ENCODE measurements at regions not wholly inside any gene's neighbourhood (a gene's known extent, or its start where the extent isn't known, plus 50 kb on each side); places are given as distances from the start of the nearest gene placed in this dataset.
"Not testable (repeated sequence)": the region's sequence is repeated elsewhere in the genome, so short reads cannot be mapped to it uniquely, and the experiment has no call there.

DNA sequence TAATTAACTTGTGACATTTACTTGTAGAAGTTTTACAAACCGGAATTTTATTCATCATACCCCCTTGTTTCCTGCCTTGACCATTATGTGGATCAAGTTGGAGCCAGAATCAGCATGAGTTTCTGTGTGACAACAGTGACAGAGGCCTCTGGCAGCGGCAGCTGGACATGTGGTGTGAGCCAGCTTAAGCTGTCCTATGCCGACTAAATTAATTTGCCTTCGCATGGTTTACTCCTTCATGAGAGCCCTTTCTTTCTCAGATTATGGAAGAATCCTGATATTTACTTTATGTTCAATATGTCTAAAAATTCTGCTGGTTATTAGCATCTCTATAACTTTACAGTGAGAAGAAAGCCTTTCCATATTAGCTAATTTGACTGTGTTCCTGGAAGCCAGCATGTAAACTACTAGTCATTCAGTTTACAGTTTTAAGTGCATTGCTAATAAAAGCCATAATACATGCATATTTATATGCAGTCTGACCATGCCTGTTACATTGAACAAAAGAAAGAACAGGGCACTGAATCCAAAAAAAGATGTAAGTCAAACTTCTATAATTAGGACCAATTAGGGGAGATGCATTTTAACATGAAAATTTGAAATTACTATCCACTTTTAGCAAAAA lies 495.8 kb upstream of the ACVR2A start:
- DNase-seq = peak; percentile 49 to 75

DNA sequence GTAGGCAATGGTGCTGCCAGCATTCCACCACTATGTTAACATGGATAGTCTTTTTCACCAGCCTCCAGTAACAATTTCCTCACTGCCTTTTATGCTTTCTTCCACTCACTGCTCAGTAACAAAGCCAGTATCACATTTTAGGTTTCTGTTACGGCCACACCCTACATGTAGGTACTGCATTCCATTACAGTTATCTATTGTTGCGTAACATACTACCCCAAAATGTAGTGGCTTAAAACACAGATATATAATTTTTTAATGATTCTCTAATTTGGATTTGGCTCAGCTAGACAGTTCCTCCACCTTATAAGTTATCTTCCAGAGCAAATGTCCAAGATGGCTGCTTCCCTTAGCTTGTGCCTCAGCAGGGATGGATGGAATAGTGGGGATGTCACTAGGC lies 498.7 kb upstream of the ACVR2A start:
- no peak for DNase-seq

DNA sequence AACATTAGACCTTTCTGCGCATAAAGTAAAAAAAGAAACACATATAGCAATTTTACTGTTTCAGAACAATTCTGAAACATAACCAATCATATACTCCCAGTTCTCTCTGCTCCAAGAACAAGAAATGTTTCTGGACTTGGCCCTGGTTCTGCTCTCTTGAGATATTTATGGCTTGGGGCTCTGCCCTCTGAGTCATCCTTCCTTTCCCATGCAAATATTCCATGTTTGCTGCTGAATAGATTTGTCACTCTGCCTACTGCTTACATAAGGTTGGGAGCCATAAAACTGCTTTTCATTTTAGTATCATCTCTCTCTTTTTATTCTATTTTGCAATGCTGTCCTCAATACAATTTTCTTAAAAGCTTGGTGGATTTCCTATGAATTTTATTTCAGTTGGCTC lies 499.6 kb upstream of the ACVR2A start:
- no peak for DNase-seq

DNA sequence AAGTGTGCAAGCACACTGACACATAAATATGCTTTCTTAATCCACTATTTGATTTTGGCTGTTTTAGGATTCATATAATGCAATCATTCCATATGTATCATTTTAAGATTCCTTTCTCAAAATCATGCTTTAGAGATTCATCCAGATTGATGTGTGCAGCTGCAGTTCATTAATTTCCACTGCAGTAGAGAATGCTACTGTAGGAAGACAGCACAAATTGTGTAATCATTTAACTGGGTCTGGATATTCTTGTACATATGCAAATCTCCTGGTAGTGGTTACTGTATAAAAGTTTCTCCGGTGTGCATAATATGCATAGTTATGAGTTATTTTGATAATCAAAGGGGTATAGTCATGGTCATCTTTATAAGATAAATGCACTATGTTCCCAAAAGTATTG lies 502.5 kb upstream of the ACVR2A start:
- DNase-seq = no peak

DNA sequence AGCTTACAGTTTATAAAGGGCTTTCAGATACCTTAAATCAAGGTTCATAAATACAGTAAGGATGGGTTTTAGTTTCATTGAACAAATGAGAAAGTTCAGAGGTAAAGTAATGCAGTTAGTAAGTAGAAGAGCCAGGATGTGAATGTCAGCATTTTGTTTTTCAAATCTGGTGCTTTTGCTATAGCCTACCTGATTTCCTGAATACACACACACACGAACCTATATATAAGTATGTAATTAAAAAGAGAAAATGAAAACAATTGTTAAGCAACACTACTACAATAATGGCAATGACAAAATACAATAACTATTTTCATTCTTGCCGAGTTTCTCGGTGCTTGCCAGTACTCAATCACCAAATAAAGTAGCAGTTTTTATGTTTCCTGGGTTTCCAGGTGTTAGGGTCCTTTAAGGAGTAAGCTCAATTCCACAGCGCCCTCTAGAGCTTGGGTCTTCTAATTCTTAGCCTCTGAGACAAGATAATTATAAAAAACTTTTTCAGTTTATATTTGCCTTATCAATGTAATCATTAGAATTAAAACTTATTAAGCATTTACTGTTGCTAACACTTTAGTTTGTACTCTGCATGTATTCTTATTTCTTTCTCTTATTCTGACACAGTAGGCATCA lies 512.9 kb upstream of the ACVR2A start:
- peak in 1 of 2 experiments; percentile 38 for DNase-seq

DNA sequence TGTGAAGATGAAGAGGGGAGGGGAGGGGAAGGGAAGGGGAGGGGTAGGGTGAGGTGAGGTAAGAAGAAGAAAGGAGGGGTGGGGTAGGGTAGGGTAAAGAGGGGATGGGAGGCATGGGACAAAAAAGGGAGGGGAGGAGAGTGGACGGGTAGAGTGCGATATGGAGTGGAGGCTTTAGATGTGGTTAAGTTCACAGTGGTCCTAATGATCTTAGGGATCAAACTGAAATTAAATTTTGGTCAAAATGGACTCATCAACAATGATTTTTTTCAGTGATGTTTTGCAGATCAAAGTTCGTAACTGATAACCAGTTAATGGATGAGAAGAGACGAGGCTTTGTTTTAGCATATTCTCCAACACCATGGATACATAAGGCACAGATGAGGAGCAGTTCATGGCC lies 513.9 kb upstream of the ACVR2A start:
- no peak for DNase-seq

DNA sequence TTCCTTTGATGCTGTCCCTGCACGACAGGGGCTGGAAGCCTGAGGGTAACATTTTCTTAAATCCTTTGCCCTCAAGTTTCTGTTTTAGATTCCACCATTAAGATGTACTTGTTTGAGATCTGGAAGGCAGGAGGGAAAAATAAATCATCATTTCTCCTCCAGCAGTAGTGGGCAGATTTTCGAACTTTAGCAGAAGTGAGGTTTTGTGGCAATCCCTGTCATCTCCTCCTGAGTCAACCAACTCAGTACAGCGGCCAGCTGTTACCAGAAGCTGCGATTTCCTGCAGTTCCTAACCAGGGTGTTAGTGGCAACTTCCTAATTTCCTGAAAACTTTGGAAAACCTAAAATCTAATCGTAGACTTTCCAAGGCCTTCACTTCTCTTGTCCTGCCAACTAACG lies 517.2 kb upstream of the ACVR2A start:
- no peak for DNase-seq

DNA sequence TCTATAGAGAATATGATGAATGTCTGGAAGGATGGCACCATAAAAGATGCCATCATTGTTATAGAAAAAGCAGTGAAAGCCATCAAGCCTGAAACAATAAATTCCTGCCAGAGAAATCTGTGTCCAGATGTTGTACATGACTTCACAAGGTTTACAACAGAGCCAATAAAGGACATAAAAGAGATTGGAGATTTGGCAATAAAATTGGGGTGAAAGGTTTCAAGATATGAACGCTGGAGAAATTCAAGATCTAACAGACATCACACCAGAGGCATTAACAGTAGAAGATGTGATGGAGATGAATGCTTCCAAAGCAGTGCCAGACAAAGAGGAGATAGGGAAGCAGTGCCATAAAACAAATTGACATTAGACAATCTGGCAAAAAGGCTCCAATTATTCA lies 518.8 kb upstream of the ACVR2A start:
- no peak for DNase-seq

DNA sequence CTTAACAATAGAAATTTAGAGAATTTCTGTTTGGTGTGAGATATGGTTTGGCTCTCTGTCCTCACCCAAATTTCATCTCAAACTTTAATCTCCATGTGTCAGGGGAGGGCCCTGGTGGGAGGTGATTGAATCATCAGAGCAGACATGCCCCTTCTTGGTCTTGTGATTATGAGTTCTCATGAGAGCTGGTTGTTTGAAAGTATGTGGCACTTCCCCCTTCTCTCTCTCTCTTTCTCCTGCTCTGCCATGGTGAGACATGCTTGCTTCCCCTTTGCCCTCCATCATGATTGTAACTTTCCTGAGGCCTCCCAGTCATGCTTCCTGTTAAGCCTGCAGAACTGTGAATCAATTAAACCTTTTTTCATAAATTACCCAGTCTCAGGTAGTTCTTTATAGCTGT lies 524.7 kb upstream of the ACVR2A start:
- DNase-seq = no peak

DNA sequence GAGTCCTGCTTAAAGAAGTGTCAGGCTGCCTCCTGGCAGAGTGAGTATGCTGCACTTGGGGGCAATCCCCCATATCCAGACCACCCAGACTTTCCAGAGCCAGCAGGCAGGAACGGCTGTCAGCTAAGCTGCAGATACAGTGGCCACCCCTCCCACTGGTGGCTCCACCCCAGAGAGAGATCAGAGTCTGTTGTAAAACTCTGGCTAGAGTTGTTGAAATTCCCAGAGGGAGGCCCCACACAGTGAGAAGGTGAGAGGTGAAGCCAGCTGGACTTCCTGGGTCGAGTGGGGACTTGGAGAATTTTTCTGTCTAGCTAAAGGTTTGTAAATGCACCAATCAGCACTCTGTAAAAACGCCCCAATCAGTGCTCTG lies 533.8 kb upstream of the ACVR2A start:
- DNase-seq = peak in 1 of 2 experiments; percentile 2

DNA sequence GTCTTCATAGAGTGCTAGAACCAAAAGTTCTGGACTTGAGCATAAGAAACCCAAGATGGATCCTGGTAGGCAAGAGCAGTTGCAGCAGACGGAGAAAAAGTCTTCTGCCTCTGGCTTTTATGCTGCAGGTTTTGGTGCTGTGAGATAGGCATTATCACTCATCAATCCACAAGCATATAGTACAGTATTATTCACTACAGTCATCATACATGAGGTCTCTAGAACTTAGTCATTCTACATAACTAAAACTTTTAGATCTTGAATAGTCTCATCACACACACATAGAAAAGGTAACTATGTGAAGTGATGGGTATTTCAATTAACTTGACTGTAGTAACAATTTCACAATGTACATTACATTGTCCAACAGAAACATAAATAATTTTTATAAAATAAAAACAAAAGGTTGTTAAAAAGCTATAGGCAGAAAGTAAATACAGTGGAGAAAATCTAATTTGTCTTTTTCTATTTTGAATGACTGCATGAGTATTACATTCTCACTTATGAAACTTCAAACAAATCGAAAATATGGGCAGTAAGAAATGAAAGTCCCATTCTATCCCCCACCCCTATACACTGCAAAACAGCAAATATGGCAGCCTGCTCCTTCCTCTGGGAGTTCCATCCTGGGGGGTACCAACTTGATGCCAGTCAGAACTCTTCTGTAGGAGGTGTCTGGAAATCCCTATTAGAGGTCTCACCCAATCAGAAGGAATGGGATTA lies 534.3 kb upstream of the ACVR2A start:
- DNase-seq = no peak

DNA sequence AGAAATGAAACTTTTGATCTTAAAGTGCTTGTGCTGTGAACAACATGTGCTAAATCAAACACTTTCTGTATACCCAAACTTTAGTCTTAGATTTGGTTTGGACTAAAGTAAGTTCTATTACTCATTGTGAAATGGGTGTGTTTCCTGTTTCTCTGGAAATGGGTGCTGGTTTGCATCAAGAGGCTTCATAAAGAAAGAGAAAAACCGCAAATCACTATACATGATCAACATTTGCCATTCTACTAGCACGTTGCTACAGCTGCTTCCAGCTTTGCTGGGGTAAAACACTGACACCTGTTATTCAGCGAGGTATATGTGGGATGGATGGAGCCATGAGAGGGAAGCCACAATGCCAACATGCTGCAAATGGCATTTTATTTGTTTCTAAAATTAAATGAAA lies 547.0 kb upstream of the ACVR2A start:
- DNase-seq = no peak

DNA sequence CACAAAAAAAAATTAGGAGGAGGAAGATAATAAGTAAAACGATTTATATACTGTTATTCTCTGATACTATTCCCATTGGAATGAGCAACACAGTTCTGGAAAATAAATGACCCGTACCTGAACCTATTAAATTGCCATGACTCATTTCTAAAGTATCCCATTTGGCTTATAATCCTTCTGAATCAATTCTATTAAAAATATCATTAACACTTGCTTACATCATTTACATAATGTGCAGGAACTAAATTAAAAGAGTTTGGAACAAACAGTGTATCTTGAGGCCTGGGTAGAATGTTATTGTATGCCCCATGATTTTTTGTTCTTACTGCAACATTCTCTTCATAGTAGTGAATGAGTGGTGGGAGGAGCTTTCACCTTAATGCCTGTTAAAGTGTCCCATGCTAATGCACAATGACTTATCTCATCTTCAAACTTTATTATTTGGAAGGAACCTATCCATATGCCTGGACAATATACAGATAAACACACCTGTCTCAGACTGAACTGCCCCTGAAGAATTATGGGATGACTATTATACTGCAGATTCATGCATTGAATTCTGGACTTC lies 549.9 kb upstream of the ACVR2A start:
- no peak for DNase-seq

DNA sequence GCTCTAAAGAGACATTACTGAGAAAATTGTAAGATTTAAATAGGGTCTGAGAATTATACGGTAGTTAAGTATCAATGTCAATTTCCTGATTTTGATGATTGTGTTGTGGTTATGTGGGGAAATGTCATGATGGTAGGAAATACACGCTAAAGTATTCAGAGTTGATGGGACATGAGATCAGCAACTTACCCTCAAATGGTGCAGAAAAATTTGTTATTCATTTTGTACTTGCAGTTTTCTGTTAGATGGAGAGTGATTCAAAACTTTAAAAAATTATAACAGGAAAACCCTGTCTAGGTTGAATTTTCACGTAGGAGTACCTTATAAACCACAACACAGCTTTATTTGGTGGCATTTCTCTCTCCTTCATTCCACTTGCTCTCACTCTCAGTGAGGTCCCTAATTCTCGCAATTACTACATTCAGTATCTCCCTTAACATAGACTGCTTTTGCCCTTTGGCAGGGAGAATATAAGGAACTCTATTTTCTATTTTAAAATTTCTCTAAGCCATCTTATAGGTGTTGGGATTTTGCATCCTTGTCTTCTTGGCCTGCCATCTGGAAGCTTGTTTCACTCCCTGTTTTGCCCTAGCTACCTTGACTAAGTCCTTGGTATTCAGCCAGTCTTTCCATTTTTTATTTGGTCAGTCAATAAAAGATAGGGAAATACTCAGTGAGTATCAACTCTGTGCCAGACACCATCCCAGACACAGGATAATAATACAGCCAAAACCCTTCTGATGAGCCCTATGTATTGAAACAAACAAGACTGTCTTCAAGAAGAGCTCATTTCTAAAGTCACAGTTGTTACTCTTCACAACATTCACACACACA lies 550.6 kb upstream of the ACVR2A start:
- DNase-seq = no peak

DNA sequence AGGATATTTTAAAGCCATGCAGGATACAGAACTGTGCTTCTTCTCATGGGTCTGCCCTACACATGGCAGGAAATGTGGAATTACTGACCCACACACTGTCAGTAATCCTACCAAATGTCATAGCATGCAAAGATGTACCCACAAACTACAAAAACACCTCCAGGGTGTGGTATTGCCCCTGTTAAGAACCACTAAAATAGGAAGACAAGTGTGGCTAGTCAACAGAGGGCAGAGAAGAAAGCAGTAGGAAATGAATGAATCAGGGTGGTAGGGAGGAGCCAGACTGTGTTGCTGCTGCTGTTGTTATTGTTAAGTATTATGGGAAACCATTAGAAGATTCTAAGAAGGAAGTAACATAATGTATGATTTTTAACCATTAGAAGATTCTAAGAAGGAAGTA lies 556.7 kb upstream of the ACVR2A start:
- no peak for DNase-seq

DNA sequence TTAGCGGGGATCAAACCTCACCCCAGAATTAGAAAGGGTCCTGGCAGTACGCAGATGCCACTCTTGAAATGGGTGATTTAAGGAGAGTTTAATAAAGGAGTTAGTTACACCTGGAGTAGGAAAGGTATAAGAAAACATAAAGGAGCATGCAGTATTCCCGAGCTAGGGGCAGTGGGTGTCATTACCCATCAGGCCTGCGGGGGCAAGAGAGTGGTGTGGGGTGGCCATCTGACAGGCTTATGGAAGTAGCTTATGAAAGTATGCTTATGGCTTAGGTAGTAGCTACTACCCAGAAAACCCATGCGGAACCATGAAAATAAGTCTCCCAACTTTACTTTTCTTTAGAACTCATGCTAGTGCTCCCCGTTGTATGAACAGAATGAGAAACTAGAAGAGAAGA lies 568.9 kb upstream of the ACVR2A start:
- peak in 1 of 2 experiments; percentile 32 for DNase-seq

DNA sequence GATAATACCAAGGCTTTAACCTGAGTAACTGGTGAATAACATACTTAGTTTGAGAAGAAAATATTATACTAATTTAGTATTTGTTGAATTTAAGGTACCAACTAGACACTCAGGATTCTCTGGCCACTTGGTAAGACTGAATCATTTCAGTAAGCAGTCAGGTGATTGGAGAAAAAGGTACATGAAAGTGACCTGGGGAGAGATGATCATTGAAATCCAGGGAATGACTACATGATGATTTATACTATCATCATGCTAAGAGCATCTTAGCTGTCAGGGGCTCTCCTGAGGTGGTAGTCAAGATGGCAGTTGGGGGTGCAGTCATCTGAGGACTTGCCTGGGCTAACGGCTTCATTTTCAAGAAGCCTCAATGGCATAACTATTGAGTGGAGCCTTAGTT lies 571.2 kb upstream of the ACVR2A start:
- DNase-seq = no peak

DNA sequence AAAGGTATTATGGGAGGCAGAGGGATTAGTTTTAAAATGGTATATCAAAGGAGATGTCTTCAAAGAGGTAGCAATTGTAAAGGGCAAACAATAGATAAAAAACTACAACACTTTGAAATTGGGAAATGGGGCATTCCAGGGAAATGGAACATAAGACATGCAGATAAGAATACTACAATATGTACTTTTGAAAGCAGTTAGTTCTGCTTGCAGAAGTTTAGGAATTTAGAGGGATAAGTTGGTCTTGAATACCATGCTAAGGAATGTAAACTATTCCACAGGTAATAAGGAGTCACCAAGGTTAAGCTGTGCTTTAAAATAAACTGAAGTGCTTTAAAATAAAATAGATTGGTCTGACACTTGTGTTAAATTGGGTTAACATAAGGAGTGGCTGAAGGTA lies 571.7 kb upstream of the ACVR2A start:
- DNase-seq = no peak

DNA sequence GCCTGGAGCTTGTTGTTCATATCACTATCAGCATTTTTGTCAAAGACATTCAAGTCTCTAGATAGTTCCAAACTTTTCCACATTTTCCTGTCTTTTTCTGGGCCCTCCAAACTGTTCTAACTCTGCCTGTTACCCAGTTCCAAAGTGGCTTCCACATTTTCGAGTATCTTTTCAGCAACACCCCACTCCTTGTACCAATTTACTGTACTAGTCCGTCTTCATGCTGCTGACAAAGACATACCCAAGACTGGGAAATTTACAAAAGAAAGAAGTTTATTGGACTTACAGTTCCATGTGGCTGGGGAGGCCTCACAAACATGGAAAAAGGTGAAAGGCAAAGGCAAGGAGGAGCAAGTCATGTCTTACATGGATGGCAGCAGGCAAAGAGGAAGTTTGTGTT lies 575.2 kb upstream of the ACVR2A start:
- not testable (repeated sequence) for DNase-seq

DNA sequence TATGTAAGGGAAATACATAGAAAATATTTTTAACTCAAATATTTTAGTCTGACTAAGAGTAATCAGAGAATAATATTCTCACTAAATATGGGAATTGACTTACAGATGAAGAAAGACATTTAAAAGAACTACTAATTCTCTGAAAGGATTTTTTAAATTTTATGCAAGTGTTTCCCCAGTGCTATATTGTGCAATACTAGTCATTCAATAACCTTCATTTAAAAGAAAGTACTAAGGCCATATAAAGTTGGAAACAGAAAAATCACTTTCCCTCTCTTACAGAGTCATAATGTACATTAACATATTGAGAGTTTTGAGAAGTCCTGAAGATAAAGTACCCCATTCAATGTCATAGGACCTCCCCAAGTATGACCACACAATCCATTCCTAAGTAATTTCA lies 584.6 kb upstream of the ACVR2A start:
- no peak for DNase-seq

DNA sequence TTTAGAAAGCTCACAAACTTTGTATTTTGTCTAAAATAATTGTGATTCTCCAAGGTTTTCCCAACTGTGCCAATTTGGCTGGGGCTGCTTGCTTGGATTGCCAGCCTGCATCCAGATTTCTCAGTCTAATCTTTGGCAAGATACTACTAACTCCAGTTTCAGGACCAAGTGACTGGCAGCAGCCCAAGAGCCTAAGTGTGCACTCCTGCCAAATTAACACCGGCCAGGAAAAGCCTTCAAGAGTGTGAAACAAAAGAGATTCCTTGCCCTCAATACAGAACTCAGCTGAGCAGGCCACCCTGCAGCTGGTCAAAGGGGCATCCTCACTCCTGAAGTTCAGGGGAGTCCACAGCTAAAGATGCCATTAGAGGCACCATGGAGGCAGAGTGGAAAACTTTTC lies 589.0 kb upstream of the ACVR2A start:
- no peak for DNase-seq

DNA sequence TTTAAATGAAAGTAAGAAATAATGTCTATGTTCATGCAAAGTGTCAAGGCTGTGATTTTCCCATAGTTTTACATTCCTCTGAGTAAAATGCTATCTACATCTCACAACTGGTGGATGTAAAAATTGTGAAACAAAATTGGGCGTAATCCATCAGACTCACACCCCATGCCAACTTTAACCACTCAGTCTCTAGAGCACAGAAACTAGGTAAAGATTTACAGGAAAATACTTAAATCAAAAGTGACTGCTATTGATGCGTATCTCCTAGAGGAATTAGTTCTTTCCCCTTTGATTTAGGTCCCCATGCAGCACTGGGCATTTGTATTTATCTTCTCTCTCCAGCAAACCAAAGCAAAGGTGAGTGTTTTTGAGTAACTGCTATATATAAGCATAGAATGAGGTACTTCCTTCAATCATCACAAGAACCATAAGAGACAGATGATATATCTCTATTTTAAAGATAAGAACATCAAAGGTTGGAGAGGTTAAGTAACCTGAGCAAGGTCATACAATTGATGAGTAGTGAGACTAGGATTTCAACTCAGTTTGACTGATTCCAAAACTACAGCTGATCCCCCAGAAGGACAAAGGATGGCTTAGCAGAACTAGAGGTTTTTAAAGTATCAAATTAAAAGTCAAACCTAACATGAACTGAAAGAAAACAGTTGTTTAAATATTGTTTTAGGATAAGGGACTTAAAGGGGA lies 594.0 kb upstream of the ACVR2A start:
- DNase-seq = no peak

DNA sequence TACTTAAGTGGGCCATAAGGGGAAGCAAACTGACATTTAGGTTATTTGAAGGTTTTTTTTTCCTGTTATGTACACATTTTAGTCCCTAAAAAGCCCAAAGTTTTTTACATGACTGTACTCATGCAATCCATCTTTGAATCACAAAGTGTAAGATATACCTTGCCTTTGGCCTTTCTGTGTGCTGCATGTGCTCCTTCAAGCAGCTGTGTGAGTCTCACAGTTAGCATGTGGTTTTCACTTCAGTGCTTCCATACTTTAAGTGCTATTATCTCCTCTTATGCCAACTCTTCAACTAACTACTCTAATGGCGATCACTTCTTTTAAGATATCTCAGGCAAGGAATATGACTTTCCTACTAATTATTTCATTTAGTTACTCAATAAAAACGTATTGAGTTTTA lies 597.1 kb upstream of the ACVR2A start:
- DNase-seq = peak in 1 of 2 experiments; percentile 22
